ENCODE measurements at regions not wholly inside any gene's neighbourhood (a gene's known extent, or its start where the extent isn't known, plus 50 kb on each side); places are given as distances from the start of the nearest gene placed in this dataset.

GRCh38 chr9:129359916-129360536, 182.0 kb upstream of the IER5L start:
- Histone ChIP-seq H3K4me1 (ENCODE audit: control insufficient read depth, extremely low read depth, insufficient read depth, low read length) (no peaks in the 10 kb centered on the region), H3K36me3 (ENCODE audit: control insufficient read depth in 2 of 2, extremely low read depth in 1 of 2, insufficient read depth in 2 of 2, low read length in 2 of 2) (no peaks in the 10 kb centered on the region), H3K27me3 (ENCODE audit: control insufficient read depth in 2 of 2, insufficient read depth in 2 of 2, low read length in 2 of 2) (no peaks in the 10 kb centered on the region), H3K9me1 (replicated peaks; ENCODE audit: control insufficient read depth, extremely low read depth, insufficient read depth, low read length) (no peaks in the 10 kb centered on the region), H3K9ac (replicated peaks; ENCODE audit: extremely low read depth, insufficient read depth, low read length) (no peak overlapping the region), H4K20me1 (replicated peaks; ENCODE audit: control insufficient read depth, extremely low read depth, insufficient read depth, low read length) (no peaks in the 10 kb centered on the region), H3K4me3 (replicated peaks in 1 of 3; ENCODE audit: insufficient read depth in 1 of 3, low read depth in 1 of 3, low read length in 3 of 3) (no peak overlapping the region), H3K4me2 (ENCODE audit: insufficient read depth, low read length) (no peak overlapping the region), H3K79me2 (ENCODE audit: control insufficient read depth, insufficient read depth, low read length) (no peaks in the 10 kb centered on the region), H3K9me3 (replicated peaks; ENCODE audit: control insufficient read depth, insufficient read depth, low read length) (no peaks in the 10 kb centered on the region), H2AFZ (ENCODE audit: low read depth, low read length) (no peak overlapping the region), H3K27ac (ENCODE audit: insufficient read depth, low read depth, low read length) (no peak overlapping the region)
- dilution Hi-C loops (cut with MboI; ENCODE audit: extremely low pct_ligation_motif_present, low sequenced_read_pairs) (no loop called here), intact Hi-C loops (cut with micrococcal nuclease) (no loop called here)
- TF ChIP-seq FOS (IDR thresholded peaks at IDR 0.05; ENCODE audit: borderline replicate concordance, insufficient read depth, low read length), result no peak
- no peak for TF ChIP-seq CTCF (IDR thresholded peaks at IDR 0.05; ENCODE audit: extremely low read depth in 1 of 2, insufficient read depth in 1 of 2, low read depth in 1 of 2, low read length in 2 of 2)
- no peak for TF ChIP-seq GATA2 (IDR thresholded peaks at IDR 0.05; ENCODE audit: insufficient read depth, insufficient read length, low read depth, low read length)
- no peak for TF ChIP-seq MYC (IDR thresholded peaks at IDR 0.05; ENCODE audit: low read depth, low read length)
- TF ChIP-seq MAX (IDR thresholded peaks at IDR 0.05; ENCODE audit: insufficient read depth, insufficient read length), result no peak
- no peak for TF ChIP-seq POLR2AphosphoS5 (IDR thresholded peaks at IDR 0.05; ENCODE audit: insufficient read depth, low read depth, low read length)
- TF ChIP-seq JUN (IDR thresholded peaks at IDR 0.05; ENCODE audit: borderline replicate concordance, insufficient read depth, insufficient read length, low read depth), result no peak
- no peak for TF ChIP-seq POLR2A (IDR thresholded peaks at IDR 0.05; ENCODE audit: low read depth, low read length)
- TF ChIP-seq EZH2 (IDR thresholded peaks at IDR 0.05; ENCODE audit: borderline replicate concordance, low read depth, low read length, severe bottlenecking), result no peak
- CTCF ChIA-PET, result interaction anchor here (0.8 to 1.0 kb wide), 2 partner anchors 10 to 17 kb away, joined by 3 read pairs; no protein-coding TSS in a partner anchor
- POLR2A ChIA-PET, result no interaction called here
- DNase-seq (ENCODE audit: low read depth, low spot score) (no peak), FAIRE-seq (no peak)
- no TSS peak for BruUV-seq (replicated peaks)

All from endothelial cell of umbilical vein (primary cell).